Fibroblast of the aortic adventitia (primary cell): ENCODE measurements at regions not wholly inside any gene's neighbourhood (a gene's known extent, or its start where the extent isn't known, plus 50 kb on each side); places are given as distances from the start of the nearest gene placed in this dataset.
A peak's percentile ranks its signal among the peaks of the same experiment; 100 is the strongest.
"Not testable (repeated sequence)": the region's sequence is repeated elsewhere in the genome, so short reads cannot be mapped to it uniquely, and the experiment has no call there.

Source experiments
- DNase-seq: peaks from one replicate; pipeline ENCODE4 v3.0.0-alpha.2; 2010; ENCODE audit warnings: low read depth
- H3K4me3 ChIP-seq: 2 replicates; pipeline ENCODE4 v1.5.1; 2011; ENCODE audit warnings: low read depth, mild to moderate bottlenecking, control low read depth, low read length, moderate library complexity
- CTCF ChIP-seq: IDR thresholded peaks from 2 replicates; pipeline ENCODE4 v1.5.1; 2011; ENCODE audit warnings: mild to moderate bottlenecking, low read length, control low read depth, inconsistent platforms; ENCODE audit not compliant: insufficient read depth

DNA sequence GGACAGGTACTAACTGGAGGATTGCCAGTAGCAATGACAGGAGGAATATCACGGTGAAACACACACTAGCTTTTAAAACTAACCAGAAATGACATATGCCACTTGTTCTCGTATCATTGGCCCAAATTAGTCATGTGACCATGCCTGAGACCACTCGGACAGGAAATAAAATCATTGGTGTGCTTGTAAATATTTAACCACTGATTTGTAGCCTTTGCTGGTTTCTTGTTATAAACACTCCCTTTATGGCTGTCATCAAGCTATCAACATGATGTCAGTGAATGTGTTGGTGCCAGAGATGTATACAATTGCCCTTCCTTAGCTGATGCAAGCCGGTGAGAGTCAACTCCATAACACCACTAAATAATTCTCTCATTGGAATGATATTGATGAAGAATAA lies 123.7 kb upstream of the ANKH start:
- H3K4me3 ChIP-seq: no peak overlapping the region
- TF ChIP-seq CTCF: no peak
- DNase-seq: no peak

DNA sequence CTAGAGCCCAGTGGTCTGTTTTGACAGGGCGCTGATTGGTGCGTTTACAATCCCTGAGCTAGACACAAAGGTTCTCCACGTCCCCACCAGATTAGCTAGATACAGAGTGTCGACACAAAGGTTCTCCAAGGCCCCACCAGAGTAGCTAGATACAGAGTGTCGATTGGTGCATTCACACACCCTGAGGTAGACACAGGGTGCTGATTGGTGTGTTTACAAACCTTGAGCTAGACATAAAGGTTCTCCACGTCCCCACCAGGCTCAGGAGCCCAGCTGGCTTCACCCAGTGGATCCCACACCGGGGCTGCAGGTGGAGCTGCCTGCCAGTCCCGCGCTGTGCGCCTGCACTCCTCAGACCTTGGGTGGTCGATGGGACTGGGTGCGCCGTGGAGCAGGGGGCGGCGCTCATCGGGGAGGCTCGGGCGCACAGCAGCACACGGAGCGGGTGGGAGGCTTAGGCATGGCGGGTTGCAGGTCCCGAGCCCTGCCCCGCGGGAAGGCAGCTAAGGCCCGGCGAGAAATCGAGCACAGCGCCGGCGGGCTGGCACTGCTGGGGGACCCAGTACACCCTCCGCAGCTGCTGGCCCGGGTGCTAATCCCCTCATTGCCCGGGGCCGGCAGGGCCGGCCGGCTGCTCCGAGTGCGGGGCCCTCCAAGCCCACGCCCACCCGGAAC lies 122.0 kb upstream of the ANKH start:
- not testable (repeated sequence) for DNase-seq, H3K4me3 ChIP-seq

DNA sequence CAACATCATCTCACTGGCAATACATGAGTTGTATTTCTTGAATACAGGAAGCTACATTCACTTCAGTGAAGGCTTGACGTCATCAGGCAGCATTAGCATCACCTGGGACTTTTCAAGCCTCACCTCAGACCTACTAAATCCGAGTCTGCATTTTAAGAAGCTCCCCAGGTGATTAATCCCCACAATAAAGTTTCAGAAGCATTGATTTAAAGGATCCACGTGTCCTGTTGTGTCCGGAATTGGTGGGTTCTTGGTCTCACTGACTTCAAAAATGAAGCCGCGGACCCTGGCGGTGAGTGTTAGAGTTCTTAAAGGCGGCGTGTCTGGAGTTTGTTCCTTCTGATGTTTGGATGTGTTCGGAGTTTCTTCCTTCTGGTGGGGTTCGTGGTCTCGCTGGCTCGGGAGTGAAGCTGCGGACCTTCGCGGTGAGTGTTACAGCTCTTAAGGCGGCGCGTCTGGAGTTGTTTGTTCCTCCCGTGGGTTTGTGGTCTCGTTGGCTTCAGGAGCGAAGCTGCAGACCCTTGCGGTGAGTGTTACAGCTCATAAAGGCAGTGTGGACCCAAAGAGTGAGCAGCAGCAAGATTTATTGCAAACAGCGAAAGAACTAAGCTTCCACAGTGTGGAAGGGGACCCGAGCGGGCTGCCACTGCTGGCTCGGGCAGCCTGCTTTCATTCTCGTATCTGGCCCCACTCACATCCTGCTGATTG lies 121.3 kb upstream of the ANKH start:
- H3K4me3 ChIP-seq: peak overlapping the region; percentile 31
- peak; percentile 5 for DNase-seq

GRCh38 chr5:14988223-14988622 lies 116.6 kb upstream of the ANKH start:
- no peak for DNase-seq

GRCh38 chr5:14986413-14986812 lies 114.8 kb upstream of the ANKH start:
- no peak overlapping the region for H3K4me3 ChIP-seq
- TF ChIP-seq CTCF: no peak
- no peak for DNase-seq

More at GRCh38 chr5:14988223-14988622, 116.6 kb upstream of the ANKH start:
- TF ChIP-seq CTCF: no peak
- no peak overlapping the region for H3K4me3 ChIP-seq

GRCh38 chr5:14983666-14984441 lies 112.3 kb upstream of the ANKH start:
- no peak for DNase-seq
- no peak for TF ChIP-seq CTCF
- H3K4me3 ChIP-seq: no peak overlapping the region

DNA sequence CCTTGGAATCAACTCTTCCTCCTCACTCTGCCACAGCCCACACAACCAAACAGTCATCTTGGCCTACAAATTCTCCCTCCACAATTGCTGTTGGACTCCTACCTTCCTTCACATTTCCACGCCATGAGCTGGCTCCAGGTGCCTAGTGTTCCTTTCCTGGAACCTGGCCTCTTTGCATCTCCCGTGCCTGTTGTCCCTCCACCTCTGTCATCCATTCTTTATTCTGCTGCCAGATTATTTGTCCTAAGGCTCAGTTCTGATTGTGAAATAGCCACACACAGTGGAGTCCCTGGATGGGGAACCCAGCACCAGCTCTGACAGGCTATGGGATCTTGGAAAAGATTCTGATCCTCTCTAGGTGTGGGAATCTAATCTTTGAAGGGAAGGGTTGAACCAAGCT lies 109.1 kb upstream of the ANKH start:
- no peak for DNase-seq
- no peak for TF ChIP-seq CTCF
- no peak overlapping the region for H3K4me3 ChIP-seq
